Body of pancreas (tissue), 4 donors: ENCODE measurements at regions not wholly inside any gene's neighbourhood (a gene's known extent, or its start where the extent isn't known, plus 50 kb on each side); places are given as distances from the start of the nearest gene placed in this dataset.

ENCODE experiments used
- ATAC-seq: fragments of 150-250 bp; one replicate; pipeline ENCODE4 v1.9.1; 2016
- DNase-seq, 4 donors: peaks; one replicate each; pipeline ENCODE4 v3.0.0-alpha.2; 2019
- H3K27ac ChIP-seq, 4 donors: fragments of 200-600 bp; sonication (generic); 1 replicate in 3 of 4; 2 replicates in 1 of 4; pipeline versions ENCODE4 v1.5.1 to v1.6.1; 2016 to 2019; ENCODE audit warnings: mild to moderate bottlenecking in 1 of 4, mixed read lengths in 1 of 4, moderate library complexity in 1 of 4
- H3K27me3 ChIP-seq, 2 donors: fragments of 200-600 bp; sonication (generic); one replicate each; pipeline ENCODE4 v1.6.0; 2016; ENCODE audit warnings: mild to moderate bottlenecking in 1 of 2
- H3K36me3 ChIP-seq, 2 donors: fragments of 200-600 bp; sonication (generic); replicated peaks in 1 of 2; 2 replicates each; pipeline ENCODE4 v1.5.1; 2016; ENCODE audit warnings: low read depth in 2 of 2; ENCODE audit not compliant: insufficient read depth in 1 of 2
- H3K4me1 ChIP-seq: fragments of 200-600 bp; sonication (generic); one replicate; pipeline ENCODE4 v1.6.0; 2016
- H3K4me3 ChIP-seq, 2 donors: fragments of 200-600 bp; sonication (generic); 1 replicate in 1 of 2; 2 replicates in 1 of 2; pipeline ENCODE4 v1.5.1; 2016 to 2019
- H3K9me3 ChIP-seq, 3 donors: fragments of 200-600 bp; sonication (generic); 1 replicate in 2 of 3; 2 replicates in 1 of 3; pipeline ENCODE4 v1.5.1; 2016
- CTCF ChIP-seq, 7 experiments: fragments of 450-650 bp in 4 of 7; fragments of 200-600 bp in 3 of 7; sonication (generic) in 3 of 7; IDR thresholded peaks; one replicate each; pipeline ENCODE4 v1.5.1; 2016 to 2019; ENCODE audit warnings: antibody characterized with exemption in 7 of 7
- POLR2A ChIP-seq, 3 donors: fragments of 450-650 bp; IDR thresholded peaks; one replicate each; pipeline ENCODE4 v1.6.1; 2016; ENCODE audit warnings: antibody characterized with exemption in 3 of 3, mild to moderate bottlenecking in 2 of 3
- WGBS, 2 donors: methylation state at CpG; one replicate each; pipeline ENCODE4 v1.1.5; 2017; 5-methylcytosine and 5-hydroxymethylcytosine counted together
- intact Hi-C: fragments of 100-400 bp; cut with DNase I; formaldehyde crosslinking; loops from one replicate; pipeline ENCODE4 v1.15.1; 2023

GRCh38 chr4:45006078-45006477 lies 279.7 kb upstream of the GNPDA2 start:
- ATAC-seq = no peak
- H3K36me3 ChIP-seq = no peaks in the 10 kb centered on the region

DNA sequence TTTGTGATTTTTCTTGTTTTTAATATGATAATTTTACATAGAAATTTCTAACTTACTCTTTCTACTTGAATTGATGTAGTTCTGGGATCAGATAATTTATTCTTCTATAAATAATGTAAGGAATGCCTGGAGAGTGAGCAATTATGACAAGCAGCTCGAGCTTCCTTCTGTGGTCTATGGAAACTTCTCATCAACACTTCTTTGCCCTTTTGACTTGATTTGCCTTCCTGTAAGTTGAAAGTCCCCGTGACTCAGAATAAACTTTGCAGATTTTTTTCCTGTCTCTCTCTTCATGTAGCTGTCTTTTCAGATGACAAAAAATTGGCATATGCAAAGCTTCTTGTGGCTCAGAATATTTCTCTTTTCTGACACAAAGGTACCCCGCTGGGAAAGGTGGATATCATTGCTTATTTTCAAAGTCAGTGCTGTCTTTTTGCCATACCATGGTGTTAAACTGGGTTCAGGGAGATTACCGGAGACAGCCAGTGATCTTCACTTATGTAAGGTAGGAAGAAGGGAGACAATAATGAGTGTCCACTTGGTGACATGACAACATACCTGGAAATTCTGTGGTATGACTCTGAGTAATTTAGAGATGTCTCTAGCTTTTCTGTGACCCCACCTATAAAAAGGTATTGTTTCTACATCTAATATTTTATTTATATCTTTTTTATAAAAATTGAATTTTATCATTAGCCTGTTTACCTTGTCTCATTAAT lies 278.6 kb upstream of the GNPDA2 start:
- H3K27me3 ChIP-seq = no peaks in the 10 kb centered on the region
- H3K27ac ChIP-seq = no peak overlapping the region
- no peak overlapping the region for H3K4me3 ChIP-seq
- H3K36me3 ChIP-seq = no peaks in the 10 kb centered on the region
- intact Hi-C loops = no loop called here
- 36 to 40% methylated on average over 4 of the region's 4 CpGs for WGBS, 2 donors
- ATAC-seq = no peak
- DNase-seq = no peak
- H3K4me1 ChIP-seq = no peaks in the 10 kb centered on the region
- TF ChIP-seq CTCF (IDR thresholded peaks at IDR 0.05) = no peak
- TF ChIP-seq POLR2A (IDR thresholded peaks at IDR 0.05) = no peak
- H3K9me3 ChIP-seq = no peaks in the 10 kb centered on the region

More at GRCh38 chr4:45006078-45006477, 279.7 kb upstream of the GNPDA2 start:
- Histone ChIP-seq H3K9me3 (no peaks in the 10 kb centered on the region), H3K4me3 (no peak overlapping the region), H3K27ac (no peak overlapping the region), H3K4me1 (no peaks in the 10 kb centered on the region), H3K27me3 (no peaks in the 10 kb centered on the region)
- no peak for DNase-seq
- intact Hi-C loops = no loop called here
- TF ChIP-seq CTCF (IDR thresholded peaks at IDR 0.05) (no peak), POLR2A (IDR thresholded peaks at IDR 0.05) (no peak)

DNA sequence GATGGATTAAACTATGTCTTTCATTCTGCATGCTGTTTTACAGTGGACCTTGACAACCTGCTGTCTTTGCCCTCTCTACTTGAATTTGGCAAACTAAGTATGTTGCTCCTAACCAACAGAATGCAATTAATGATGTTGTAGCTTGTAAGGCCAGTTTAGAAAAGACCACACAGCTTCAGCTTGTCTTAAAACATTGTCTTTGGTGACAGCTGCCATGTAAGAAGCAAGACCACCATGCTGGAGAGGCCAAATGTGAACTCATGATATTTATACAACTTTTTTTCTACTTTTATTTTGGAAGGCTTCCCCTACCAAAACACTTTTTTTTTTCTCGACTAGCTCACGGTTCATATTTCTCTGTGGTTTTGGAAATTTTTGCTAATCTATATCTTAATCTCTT lies 278.0 kb upstream of the GNPDA2 start:
- Histone ChIP-seq H3K9me3 (no peaks in the 10 kb centered on the region), H3K4me3 (no peak overlapping the region), H3K36me3 (no peaks in the 10 kb centered on the region), H3K27me3 (no peaks in the 10 kb centered on the region), H3K4me1 (no peaks in the 10 kb centered on the region), H3K27ac (no peak overlapping the region)
- DNase-seq (no peak), ATAC-seq (no peak)
- 58 to 84% methylated on average over 2 of the region's 2 CpGs for WGBS, 2 donors
- intact Hi-C loops = no loop called here
- TF ChIP-seq CTCF (IDR thresholded peaks at IDR 0.05) = no peak
- TF ChIP-seq POLR2A (IDR thresholded peaks at IDR 0.05) = no peak

DNA sequence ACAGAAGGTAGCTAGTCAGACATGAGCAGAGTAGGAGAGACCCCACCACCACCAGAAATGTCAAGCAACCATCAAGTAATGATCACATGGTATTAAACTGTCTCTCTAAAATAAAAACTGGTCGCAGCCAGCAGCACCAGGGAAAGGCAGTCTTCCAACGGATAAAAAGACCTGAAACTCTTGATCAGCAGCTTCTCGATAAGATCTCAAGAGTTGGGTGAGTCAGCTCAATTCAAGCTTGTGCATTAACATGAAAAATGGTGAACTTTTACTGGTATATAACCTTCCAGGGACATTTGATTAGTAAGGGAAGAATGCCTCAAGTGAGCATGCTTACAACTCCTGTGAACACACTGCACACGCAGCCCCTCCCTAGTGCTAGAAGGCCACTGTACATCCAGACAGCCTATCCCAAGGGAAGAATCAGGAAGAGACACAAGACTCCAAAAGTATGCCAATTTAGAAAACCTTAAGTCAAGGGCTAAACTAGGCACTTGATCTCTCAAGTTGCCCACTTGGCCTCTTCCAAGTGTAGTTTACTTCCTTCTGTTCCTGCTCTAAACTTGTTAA lies 270.0 kb upstream of the GNPDA2 start:
- TF ChIP-seq CTCF (IDR thresholded peaks at IDR 0.05) = no peak
- H3K36me3 ChIP-seq = no peaks in the 10 kb centered on the region
- no peaks in the 10 kb centered on the region for H3K4me1 ChIP-seq
- intact Hi-C loops = no loop called here
- ATAC-seq (no peak), DNase-seq (no peak)
- WGBS, 2 donors = 64 to 69% methylated on average over 4 of the region's 4 CpGs
- H3K4me3 ChIP-seq = no peak overlapping the region
- no peaks in the 10 kb centered on the region for H3K27me3 ChIP-seq
- no peak overlapping the region for H3K27ac ChIP-seq
- H3K9me3 ChIP-seq = no peaks in the 10 kb centered on the region

DNA sequence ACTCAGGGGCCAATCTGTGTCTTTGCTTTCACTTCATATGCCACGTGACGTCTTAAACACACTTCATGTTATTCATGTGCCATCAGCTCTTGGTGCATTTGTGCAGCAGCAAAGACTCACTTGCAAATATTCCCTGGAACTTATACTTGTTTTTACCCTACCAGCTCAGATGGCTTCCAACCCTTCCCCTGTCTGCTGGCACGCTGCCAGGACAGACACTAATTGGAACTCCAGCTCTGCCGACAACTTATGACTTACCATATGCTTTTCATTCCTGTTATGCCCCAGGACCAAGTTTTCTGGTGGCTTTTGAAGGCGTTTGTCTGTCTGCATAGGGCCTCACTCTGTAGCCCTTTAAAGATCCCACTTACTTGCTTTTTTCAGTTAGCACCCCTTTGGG lies 261.7 kb upstream of the GNPDA2 start:
- intact Hi-C loops = no loop called here
- WGBS, 2 donors = 46 to 58% methylated on average over 5 of the region's 5 CpGs

More for the DNA sequence above, 261.7 kb upstream of the GNPDA2 start:
- DNase-seq = no peak
- H3K4me1 ChIP-seq = no peaks in the 10 kb centered on the region
- no peaks in the 10 kb centered on the region for H3K9me3 ChIP-seq
- H3K27ac ChIP-seq = no peak overlapping the region
- TF ChIP-seq POLR2A (IDR thresholded peaks at IDR 0.05) (no peak), CTCF (IDR thresholded peaks at IDR 0.05) (no peak)
- no peaks in the 10 kb centered on the region for H3K36me3 ChIP-seq
- no peaks in the 10 kb centered on the region for H3K27me3 ChIP-seq
- no peak overlapping the region for H3K4me3 ChIP-seq
- ATAC-seq = no peak
